ENCODE measurements at regions not wholly inside any gene's neighbourhood (a gene's known extent, or its start where the extent isn't known, plus 50 kb on each side); places are given as distances from the start of the nearest gene placed in this dataset.

DNA sequence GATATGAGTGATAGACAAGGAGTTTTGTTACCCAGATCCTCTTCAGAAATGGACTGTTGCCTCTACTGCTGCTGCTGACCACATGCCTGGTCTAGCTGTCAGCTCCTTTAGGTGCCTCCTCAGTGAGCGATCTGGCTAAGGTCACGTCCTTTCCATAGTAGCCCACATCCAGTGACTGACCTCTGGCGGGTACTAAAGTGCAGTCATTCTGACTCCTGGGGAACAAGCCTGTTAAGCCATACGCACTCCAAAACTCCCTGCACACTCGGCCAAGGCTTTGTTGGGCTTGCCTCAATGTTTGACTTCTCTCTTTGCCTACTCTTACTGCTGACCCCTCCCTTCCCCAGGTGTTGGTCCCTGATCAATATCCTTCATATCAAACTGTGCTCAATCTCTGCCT, 685.2 kb downstream of the IRS1 start:
- TF ChIP-seq CTCF (IDR thresholded peaks at IDR 0.05; ENCODE audit: poor library complexity) (no peak), EZH2phosphoT487 (IDR thresholded peaks at IDR 0.05; ENCODE audit: low read depth, severe bottlenecking, unreplicated experiment) (no peak)

Measured in hepatocyte (in vitro differentiated cells).